ENCODE measurements at regions not wholly inside any gene's neighbourhood (a gene's known extent, or its start where the extent isn't known, plus 50 kb on each side); places are given as distances from the start of the nearest gene placed in this dataset.
"Not testable (repeated sequence)": the region's sequence is repeated elsewhere in the genome, so short reads cannot be mapped to it uniquely, and the experiment has no call there.

DNA sequence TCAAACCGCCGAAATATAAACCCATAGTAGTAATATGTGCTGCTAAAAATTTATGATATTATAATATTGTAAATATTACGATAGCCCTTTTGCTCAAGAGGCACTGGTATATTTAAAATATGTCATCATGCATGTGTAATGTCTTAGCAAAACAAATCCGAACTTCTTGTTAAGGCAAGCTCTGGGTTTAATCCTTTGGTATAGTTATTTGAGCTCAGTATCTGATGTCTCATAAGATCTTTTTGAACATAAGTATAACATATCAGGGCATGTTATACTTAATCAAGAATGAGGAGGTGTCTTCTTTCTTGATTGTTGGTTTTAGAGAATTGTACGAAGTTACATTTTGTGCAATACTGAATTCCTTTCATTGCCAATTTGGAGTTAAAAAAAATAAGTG is 154.1 kb upstream of the CBLB start:
- no peak for DNase-seq (ENCODE audit: low read depth)

DNA sequence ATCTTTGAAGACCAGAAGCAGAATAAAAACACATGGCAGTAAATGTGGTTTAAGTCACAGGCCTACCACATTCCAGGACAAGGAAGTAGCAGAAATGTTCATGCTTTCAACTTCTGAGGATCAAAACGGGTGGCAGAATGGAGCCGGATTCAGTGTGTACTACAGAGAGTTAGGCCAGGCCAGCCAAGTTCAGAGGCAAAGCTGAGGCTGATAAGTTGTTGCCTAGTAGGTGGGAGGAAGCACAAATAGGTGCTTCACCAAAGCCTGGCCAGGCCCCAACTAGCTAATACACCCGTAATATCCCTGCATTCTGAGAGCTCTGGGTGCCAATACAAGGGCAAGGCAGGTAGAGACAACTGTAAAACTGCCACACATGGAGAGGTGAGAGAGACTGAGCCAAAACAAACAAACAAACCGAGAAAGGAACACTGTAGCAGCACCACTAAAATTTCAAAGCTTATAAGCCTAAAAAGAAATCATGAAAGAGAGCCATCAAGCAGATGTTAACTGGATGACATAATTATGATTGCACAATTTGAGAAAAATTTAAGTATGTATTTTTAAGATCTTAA is 156.4 kb upstream of the CBLB start:
- no peak for DNase-seq (ENCODE audit: low read depth)

DNA sequence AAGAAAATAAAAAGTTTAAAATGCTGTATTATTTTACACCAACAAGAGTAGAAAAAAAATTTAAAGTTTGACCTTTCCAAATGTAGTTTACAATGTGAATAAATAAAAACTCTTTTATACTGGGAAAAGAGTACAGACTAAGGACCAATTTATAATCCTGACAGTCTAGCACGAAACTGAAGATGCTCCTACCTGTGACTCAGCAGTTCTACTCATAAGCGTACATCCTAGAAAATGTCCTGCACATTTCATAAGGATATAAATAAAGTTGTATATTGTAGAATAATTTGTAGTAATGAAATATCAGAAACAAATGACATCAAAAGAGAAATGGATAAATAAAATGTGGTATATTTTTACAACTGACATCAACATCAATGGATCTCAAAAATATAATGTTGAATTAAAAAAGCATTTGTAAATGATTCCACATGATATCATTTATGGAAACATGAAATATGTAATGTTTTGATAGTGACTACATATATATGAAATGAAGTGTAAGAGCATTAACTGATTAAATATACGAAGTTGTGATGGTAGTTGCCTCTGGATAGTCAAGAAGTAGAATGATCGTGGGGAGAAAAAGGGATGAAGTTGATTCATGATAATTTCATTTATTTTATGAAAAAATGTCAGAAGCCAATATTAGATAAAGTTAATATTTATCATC is 161.3 kb upstream of the CBLB start:
- DNase-seq (ENCODE audit: low read depth), result no peak

DNA sequence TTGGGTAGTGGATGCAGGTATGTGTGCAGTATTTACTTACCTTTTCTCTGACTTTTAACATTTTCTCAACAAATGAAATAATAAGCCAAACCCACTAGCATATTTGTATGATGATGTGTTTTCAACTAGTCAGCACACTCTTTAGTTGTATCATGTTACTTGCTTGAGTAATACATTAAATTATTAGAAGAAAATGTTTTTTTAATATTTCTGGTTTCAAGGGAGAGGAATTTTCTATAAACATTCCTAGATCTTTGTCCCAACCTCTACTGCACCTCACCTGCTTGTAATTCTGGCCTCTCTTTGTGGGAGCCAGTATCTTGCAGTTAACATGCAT is 161.8 kb upstream of the CBLB start:
- no peak for DNase-seq (ENCODE audit: low read depth)

DNA sequence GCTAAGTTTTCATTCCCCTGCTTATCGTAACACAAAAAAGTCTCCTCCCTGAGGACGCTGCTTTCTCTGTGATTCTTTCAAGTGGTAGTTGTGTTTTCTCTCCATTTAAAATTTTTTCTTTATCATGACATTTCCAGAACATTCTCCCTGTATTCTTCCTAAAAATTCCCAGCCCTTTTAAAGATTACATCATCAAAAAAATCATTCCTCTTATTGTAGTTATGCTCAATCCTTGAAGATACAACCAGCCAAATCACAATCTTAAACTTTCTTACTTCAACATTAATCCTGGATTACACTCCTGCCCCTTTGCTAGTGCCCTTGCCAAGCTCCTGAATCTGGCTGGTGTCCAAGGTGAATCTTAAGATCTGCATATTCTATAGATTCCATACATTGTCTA is 163.7 kb upstream of the CBLB start:
- DNase-seq (ENCODE audit: low read depth), result no peak

DNA sequence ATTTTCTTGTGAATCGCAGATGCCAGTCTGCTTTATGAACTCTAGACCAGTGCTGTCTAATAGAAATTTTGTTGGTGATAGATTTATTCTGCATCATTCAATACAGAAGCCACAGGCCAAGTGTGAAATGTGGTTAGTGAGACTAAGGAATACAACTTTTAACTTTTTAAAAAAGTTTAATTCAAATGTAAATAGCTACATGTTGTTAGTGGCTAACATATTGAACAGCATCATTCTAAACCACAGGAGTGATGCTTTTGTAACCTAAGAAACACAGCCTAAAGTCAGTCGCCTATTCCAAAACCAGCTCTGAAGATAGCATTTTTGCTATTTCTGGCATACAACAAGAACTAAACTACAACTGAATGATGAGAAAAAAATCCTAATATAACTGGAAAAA is 164.8 kb upstream of the CBLB start:
- no peak for DNase-seq (ENCODE audit: low read depth)

DNA sequence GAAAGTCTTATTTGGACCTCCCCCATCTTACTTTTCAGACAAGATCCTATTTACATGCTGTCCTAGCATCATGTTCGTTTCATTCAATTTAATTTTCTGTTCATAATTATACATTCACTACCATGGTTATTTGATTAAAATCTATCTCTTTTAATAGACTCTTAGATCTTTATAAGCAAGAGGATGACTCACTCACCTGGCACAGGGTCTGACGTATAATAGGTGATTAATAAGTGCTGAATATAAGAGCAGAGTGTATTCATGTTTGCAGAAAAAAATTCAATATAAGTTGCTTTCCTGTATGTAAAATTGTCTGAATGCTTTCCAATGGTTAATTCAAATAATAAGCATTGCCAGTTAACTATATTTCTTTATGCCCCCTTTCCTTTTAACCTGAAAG is 165.5 kb upstream of the CBLB start:
- DNase-seq (ENCODE audit: low read depth), result no peak

DNA sequence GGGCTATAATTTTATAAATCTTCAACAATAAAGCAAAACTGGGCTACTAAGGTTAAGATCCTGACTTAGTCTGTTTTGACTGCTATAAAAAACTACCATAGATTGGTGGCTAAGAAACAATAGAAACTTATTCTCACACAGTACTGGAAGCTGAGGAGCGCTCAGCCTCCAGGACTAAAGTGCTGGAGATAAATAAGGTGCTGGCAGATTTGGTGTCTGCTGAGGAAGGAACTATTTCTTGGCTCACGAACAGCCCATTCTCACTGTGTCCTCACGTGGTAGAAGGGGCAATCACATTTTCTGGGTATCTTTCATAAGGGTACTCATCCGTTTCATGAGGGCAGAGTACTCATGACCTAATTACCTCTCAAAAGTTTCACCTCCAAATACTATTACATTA is 166.8 kb upstream of the CBLB start:
- DNase-seq (ENCODE audit: low read depth), result no peak

DNA sequence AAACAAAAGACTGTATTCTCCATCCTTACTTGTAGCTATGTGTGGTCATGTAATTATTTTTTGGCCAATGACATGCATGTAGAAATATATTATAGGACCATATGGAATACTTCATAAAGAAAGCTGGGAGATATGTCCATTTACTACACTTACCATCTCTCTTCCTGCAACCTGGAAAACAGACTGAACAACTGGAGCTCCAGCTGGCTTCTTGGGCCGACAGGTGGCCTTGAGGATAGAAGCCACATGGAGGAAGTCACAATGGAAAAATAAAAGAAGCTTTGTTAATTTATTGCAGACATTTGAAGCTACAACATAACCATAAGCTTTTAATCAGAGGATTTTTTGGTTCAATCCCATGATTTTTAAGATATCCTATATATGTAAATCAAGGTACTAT is 167.9 kb upstream of the CBLB start:
- DNase-seq (ENCODE audit: low read depth), result no peak

DNA sequence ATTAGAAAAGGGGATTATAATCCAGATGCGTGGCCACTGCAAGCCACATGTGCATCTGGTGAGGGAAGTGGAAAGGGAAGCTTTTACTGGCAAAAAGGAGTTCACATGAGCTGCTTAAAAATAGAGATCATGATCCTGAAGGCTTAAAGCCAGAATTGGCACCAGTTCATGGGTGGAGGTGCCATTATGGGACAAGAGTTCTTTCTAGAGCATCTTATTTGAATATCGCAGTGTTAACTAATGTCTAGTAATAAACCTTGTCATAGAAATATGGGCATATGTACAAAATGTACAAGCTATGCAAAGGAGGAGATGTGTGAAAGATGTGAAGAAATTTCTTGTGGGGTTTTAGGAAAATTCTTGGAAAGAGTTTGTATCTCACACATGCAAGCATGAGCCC is 178.4 kb upstream of the CBLB start:
- no peak for DNase-seq (ENCODE audit: low read depth)

DNA sequence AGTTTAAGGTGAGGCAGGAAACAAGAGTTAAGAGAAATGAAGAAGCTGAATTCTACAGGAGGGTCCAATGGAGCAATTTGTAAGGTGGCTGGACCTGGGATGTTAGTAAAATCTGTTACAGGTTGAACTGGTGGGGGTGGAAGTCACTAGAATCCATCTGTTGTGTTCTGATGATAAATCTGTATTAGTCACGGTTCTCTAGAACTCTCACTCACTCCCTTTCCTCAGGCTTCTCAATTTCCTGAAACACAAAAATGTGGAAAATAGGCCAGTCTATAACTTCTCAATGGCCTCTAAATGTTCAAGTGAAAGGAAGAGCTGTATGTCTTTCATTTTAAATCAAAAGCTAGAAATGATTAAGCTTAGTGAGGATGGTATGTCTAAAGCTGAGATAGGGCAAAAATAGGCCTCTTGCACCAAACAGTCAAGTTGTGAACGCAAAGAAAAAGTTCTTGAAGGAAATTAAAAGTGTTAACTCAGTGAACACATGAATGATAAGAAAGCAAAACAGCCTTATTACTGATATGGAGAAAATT is 180.2 kb upstream of the CBLB start:
- no peak for DNase-seq (ENCODE audit: low read depth)

DNA sequence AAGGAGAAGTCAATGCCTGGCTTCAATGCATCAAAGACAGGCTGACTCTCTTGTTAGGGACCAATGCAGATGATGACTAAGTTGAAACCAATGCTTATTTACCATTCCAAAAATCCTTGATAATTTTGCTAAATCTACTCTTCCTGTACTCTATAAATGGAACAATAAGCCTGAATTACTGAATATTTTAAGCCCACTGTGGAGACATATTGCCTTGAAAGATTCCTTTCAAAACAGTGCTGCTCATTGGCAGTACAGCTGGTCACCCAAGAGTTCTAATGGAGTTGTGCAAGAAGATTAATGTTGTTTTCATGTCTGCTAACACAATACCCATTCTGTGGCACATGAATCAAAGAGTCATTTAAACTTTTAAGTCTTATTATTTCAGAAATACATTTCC is 181.0 kb upstream of the CBLB start:
- DNase-seq (ENCODE audit: low read depth), result no peak

DNA sequence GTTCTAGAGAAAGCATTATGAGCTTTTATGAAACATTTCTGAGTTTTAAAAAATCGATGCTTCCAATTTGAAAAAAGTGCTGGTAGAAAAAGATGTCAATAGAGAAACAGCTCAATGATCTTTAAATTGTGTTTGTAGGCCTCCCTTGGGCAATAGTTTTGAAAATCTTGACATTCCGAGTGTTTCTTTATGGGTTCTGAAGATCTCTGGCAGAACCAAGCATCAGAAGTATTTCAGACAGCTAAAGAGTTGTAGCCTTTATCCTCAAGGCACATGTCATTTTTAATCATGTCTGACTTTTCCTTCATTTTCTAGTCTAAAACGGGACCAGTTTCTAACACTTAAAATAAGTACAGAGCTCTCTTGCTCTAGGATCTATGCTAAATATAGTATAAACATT is 188.1 kb upstream of the CBLB start:
- DNase-seq (ENCODE audit: low read depth), result no peak

DNA sequence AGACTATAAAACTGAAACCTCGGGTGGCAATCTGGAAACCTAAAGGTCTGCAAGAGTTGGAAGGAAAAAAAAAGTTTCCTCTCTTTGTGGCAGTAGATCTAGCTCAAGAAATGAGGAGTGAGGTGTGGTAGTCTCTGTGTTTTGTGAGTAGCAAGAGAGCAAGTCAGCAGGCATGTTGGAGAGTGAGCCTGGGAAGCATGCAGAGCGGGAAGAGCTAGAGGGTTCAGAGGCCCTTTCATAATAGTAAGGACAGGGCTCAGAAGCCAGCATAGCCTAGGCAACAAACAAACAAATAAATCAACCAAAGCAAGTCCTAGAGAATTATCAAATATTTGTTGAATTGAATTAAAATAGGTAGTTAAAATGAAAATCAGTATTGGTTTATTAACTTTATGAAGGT is 189.7 kb upstream of the CBLB start:
- peak; percentile 10 for DNase-seq (ENCODE audit: low read depth)

DNA sequence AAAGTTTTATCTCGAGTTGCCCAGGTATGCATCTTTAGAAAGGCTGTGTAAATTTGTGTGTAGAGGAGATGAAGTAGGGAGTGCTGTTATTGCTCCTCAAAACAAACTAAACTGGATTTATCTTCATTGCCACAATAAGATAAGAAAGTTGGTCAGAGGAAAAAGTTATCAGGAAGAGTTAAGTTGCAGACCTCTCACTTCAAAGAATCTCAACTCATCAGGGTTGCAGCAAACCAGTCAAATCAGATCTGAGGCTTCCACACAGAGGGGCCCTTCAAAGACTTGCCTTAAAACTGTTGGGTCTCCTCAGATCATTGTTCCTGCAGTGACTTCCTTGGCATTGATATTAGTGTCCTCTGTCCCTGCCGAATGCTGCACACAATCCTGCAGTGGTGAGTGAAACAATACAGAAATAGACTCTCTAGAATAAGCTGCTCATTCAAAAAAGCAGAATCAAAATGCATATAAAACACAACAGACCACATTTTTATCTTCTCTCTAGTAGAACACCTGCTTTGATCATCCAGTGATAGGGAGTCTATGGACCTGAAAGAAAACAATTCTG is 191.2 kb upstream of the CBLB start:
- DNase-seq (ENCODE audit: low read depth), result no peak

DNA sequence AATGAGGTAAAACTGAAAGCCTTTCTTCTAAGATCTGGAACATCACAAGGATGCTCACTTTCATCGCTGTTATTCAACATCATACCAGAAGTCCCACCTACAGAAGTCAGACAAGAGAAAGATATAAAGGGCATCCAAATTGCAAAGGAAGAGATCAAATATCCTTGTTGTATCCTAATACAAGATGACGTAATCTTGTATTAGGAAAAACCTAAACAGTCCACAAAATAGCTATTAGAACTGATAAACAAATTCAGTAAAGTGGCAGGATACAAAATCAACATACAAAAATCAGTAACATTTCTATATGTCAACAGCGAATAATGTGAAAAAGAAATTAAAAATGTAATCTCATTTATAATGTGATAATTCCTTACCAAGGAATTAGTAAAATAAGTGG is 195.1 kb upstream of the CBLB start:
- no peak for DNase-seq (ENCODE audit: low read depth)

DNA sequence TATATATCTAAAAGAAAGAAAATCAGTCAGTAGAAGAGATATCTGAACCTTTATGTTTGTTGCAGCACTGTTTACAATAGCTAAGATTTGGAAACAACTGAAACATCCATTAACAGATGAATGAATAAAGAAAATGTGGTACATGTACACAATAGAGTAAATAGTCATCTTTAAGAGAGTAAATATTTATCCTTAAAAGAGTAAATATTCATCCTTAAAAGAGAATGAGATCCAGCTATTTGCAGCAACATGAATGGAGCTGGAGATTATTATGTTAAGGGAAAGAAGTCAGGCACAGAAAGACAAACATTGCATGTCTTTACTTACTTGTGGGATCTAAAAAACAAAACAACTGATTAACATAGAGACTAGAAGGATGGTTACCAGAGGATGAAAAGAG is 197.0 kb upstream of the CBLB start:
- DNase-seq (ENCODE audit: low read depth), result no peak

DNA sequence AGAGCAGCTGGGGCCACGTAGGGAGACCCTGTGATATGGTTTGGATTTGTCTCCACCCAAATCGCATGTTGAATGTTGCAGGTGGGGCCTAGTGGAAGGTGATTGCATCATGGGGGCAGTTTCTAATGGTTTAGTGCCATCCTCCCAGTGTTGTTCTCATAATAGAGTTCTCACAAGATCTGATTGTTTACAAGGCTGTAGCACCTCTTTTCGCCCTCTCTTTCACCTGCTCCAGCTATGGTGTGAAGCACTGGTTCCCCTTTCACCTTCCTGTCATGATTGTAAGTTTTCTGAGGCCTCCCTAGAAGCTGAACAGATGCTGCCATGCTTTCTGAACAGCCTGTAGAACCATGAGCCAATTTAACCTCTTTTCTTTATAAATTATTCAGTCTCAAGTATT is 198.9 kb upstream of the CBLB start:
- DNase-seq (ENCODE audit: low read depth), result no peak

DNA sequence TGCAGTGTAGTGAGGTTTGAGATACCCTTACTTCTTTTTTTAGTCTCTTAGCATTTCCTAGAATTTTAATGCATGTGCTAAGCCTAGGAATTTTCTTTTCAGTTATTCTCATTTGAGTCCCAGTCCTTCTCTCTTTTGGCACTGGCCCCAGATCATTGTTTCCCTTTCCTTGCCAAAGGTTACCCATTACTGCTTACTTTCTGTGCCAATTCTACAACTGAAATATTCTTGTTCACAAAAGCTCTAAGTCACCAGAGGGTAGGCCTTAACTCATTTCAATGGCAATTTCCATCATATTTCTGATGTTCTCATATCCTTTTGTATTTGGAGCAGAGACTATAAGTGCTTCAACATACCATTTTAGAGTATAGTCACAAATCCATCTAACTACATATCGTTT is 199.6 kb upstream of the CBLB start:
- no peak for DNase-seq (ENCODE audit: low read depth)

DNA sequence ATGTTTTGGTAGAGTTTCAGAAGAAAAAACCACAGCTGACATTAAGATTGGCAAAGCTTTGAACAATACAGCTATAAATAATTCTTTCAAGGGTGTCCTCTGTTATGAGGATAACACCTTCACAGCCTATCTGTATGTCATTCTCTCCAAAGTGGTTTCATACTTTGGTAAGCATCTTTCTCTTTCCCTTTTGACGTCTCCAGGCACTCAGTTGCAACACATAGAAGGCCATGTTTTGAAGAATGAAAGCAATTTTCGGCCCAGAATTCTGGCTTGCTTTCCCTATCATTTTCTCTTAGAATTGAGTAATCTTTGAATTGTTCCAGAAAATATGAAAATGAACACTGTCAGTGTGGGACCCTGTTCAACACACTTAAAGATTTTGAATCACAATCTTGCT is 200.0 kb upstream of the CBLB start:
- peak; percentile 19 for DNase-seq (ENCODE audit: low read depth)

DNA sequence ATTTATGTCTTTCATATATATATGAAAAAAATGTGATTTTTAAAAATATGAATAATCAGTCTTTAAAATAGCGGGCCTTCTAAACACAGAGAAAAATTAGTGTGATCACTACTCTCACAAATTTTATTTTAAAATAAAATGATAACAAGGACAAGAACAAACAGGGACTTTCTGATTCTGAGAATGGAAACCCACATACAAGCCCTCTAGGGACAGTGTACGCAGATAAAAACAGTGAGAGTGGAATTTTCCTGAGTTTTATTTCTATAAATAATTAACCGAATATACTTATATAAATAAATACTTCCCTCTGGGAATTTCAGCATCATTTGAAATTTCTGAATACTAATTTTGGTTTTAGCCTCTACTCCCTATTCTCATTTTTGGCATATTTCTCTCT is 201.4 kb upstream of the CBLB start:
- no peak for DNase-seq (ENCODE audit: low read depth)

DNA sequence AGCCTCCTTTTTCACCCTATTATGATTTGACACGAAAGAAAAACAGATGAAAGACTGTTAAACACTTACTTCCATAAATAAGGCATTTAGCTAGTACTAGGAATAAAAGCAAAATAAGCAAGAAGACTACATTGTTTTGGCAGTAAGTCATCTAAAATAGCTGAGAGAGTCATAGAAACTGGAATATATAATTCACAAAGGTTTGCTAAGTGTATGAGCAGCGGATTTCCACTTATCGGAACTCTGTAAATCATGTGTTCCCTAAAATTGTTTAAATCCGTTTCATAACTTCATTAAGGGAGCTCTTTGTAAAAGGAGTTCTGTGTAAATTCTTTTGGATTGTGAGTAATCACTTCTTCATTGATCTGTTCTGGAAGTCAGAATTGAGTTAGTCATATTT is 202.5 kb upstream of the CBLB start:
- DNase-seq (ENCODE audit: low read depth), result no peak

DNA sequence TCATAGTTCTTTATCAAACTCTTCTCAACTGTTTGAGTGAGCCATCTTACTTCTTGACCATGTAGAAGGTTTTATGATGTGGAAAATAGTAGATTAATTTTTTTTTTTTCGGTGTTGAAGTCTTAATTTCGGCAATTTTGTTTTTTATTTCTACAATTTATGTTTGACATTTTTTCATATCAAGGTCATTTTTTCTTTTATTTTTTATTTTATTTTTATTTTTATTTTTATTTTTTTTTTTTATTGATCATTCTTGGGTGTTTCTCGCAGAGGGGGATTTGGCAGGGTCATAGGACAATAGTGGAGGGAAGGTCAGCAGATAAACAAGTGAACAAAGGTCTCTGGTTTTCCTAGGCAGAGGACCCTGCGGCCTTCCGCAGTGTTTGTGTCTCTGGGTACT is 203.8 kb upstream of the CBLB start:
- not testable (repeated sequence) for DNase-seq (ENCODE audit: low read depth)

DNA sequence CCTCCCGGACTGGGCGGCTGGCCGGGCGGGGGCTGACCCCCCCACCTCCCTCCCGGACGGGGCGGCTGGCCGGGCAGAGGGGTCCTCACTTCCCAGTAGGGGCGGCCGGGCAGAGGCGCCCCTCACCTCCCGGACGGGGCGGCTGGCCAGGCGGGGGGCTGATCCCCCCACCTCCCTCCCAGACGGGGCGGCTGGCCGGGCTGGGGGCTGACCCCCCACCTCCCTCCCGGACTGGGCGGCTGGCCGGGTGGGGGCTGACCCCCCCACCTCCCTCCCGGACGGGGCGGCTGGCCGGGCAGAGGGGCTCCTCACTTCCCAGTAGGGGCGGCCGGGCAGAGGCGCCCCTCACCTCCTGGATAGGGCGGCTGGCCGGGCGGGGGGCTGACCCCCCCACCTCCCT is 205.0 kb upstream of the CBLB start:
- not testable (repeated sequence) for DNase-seq (ENCODE audit: low read depth)
